ENCODE measurements at regions not wholly inside any gene's neighbourhood (a gene's known extent, or its start where the extent isn't known, plus 50 kb on each side); places are given as distances from the start of the nearest gene placed in this dataset.

GRCh38 chr6:22499815-22500214, 69.6 kb upstream of the HDGFL1 start:
- TF ChIP-seq CTCF (IDR thresholded peaks at IDR 0.05): no peak
- no peak for TF ChIP-seq TEAD4 (CRISPR knock-in tag; IDR thresholded peaks at IDR 0.05)
- TF ChIP-seq IRF2 (CRISPR knock-in tag; IDR thresholded peaks at IDR 0.05; ENCODE audit: borderline replicate concordance, low read depth): no peak
- no peak for TF ChIP-seq NFE2L1 (CRISPR knock-in tag; IDR thresholded peaks at IDR 0.05)
- no peak for TF ChIP-seq NFYB (CRISPR knock-in tag; conservative IDR thresholded peaks at IDR 0.05; ENCODE audit: low read depth)
- TF ChIP-seq ESRRA (CRISPR knock-in tag; IDR thresholded peaks at IDR 0.05; ENCODE audit: borderline replicate concordance): no peak
- no peak for TF ChIP-seq JUN (CRISPR knock-in tag; IDR thresholded peaks at IDR 0.05)
- TF ChIP-seq TCF7 (CRISPR knock-in tag; IDR thresholded peaks at IDR 0.05; ENCODE audit: low read depth): no peak
- TF ChIP-seq ZBTB21 (CRISPR knock-in tag; IDR thresholded peaks at IDR 0.05; ENCODE audit: borderline replicate concordance): no peak
- TF ChIP-seq USF2 (CRISPR knock-in tag; IDR thresholded peaks at IDR 0.05): no peak
- TF ChIP-seq SMAD3 (CRISPR knock-in tag; IDR thresholded peaks at IDR 0.05; ENCODE audit: borderline replicate concordance): no peak
- TF ChIP-seq ARID4B (CRISPR knock-in tag; IDR thresholded peaks at IDR 0.05; ENCODE audit: borderline replicate concordance): no peak
- no peak for TF ChIP-seq E2F5 (CRISPR knock-in tag; IDR thresholded peaks at IDR 0.05)
